Calu3 (cell line): ENCODE measurements at regions not wholly inside any gene's neighbourhood (a gene's known extent, or its start where the extent isn't known, plus 50 kb on each side); places are given as distances from the start of the nearest gene placed in this dataset.
"Not testable (repeated sequence)": the region's sequence is repeated elsewhere in the genome, so short reads cannot be mapped to it uniquely, and the experiment has no call there.

Experiments
- BruUV-seq: library from RNA; stranded (reverse); fragments of 400-500 nt; replicated peaks from 2 replicates; lab custom pipeline; 2021; lab: Mats Ljungman, UMichigan
- CTCF ChIA-PET: fragments of 300-600 bp; sonication (Branson Sonifier 250); formaldehyde crosslinking; loops from one replicate; lab custom pipeline; 2022; ENCODE audit warnings: antibody characterized with exemption; lab: Charles Lee
- DNase-seq: peaks from one replicate; pipeline ENCODE4 v3.0.0; 2022
- H3K27ac Mint-ChIP-seq: one replicate; pipeline ENCODE4 v1.8.0; 2022; ENCODE audit warnings: mixed read lengths; ENCODE audit not compliant: unreplicated experiment
- H3K27me3 Mint-ChIP-seq: one replicate; pipeline ENCODE4 v1.8.0; 2022; ENCODE audit warnings: mixed read lengths; ENCODE audit not compliant: unreplicated experiment
- H3K36me3 Mint-ChIP-seq: one replicate; pipeline ENCODE4 v1.8.0; 2022; ENCODE audit warnings: mild to moderate bottlenecking, moderate library complexity, mixed read lengths; ENCODE audit not compliant: insufficient read depth, unreplicated experiment
- H3K4me1 Mint-ChIP-seq: one replicate; pipeline ENCODE4 v1.8.0; 2022; ENCODE audit warnings: mild to moderate bottlenecking, low read depth, mixed read lengths; ENCODE audit not compliant: unreplicated experiment
- H3K4me3 Mint-ChIP-seq: one replicate; pipeline ENCODE4 v1.8.0; 2022; ENCODE audit warnings: mild to moderate bottlenecking, low read depth, moderate library complexity, mixed read lengths; ENCODE audit not compliant: unreplicated experiment
- H3K9me3 Mint-ChIP-seq: one replicate; pipeline ENCODE4 v1.8.0; 2022; ENCODE audit warnings: low read depth, mixed read lengths; ENCODE audit not compliant: unreplicated experiment
- intact Hi-C: fragments of 100-400 bp; cut with micrococcal nuclease; formaldehyde crosslinking; loops from one replicate; pipeline ENCODE4 v1.10.0; 2022; ENCODE audit not compliant: unreplicated experiment
- TF ChIP-seq, protein P1 (sequence below): fragments of 200-600 bp; IDR thresholded peaks from one replicate; pipeline ENCODE4 v1.8.0; 2022; ENCODE audit warnings: antibody characterized with exemption; ENCODE audit not compliant: unreplicated experiment

DNA sequence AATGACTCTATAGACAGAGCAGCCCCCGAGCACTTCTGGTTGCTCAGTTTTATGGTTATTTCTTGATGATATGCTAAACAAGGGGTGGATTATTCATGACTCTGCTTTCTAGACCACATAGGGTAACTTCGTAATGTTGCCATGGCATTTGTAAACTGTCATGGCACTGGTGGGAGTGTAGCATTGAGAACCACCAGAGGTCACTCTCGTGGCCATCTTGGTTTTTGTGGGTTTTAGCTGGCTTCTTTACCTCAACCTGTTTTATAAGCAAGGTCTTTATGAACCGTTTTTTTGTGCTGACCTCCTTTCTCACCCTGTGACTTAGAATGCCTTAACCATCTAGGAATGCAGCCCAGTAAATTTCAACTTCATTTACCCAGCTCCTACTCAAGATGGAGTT lies 1036.2 kb upstream of the FLRT2 start:
- intact Hi-C loops, result no loop called here
- no peak for DNase-seq
- Mint-ChIP-seq H3K9me3 (peaks cover 12% of the 10 kb centered on the region), H3K4me3 (no peak overlapping the region), H3K27ac (no peak overlapping the region), H3K27me3 (no peaks in the 10 kb centered on the region), H3K36me3 (no peaks in the 10 kb centered on the region), H3K4me1 (no peaks in the 10 kb centered on the region)
- CTCF ChIA-PET, result no interaction called here
- no TSS peak for BruUV-seq
- TF ChIP-seq, protein P1, sequence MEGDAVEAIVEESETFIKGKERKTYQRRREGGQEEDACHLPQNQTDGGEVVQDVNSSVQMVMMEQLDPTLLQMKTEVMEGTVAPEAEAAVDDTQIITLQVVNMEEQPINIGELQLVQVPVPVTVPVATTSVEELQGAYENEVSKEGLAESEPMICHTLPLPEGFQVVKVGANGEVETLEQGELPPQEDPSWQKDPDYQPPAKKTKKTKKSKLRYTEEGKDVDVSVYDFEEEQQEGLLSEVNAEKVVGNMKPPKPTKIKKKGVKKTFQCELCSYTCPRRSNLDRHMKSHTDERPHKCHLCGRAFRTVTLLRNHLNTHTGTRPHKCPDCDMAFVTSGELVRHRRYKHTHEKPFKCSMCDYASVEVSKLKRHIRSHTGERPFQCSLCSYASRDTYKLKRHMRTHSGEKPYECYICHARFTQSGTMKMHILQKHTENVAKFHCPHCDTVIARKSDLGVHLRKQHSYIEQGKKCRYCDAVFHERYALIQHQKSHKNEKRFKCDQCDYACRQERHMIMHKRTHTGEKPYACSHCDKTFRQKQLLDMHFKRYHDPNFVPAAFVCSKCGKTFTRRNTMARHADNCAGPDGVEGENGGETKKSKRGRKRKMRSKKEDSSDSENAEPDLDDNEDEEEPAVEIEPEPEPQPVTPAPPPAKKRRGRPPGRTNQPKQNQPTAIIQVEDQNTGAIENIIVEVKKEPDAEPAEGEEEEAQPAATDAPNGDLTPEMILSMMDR, result no peak

DNA sequence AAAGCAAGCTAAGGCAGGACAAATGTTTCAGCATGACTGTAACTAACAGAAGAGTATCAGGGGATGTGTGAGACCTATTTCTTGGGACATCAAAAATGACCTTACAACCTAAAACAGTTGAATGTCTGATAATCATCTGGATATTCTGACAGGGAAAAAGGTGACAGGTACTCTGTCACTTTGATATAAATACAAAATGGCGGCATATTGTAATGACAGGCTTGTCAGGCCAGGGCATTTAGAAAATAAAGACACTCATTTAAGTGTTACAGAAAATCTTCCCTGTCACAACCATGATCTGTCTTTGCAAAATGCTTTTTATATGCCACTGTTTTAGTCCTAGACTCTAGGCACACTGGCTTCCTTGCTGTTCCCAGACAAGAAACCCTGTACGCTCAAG lies 1033.3 kb upstream of the FLRT2 start:
- no peak for DNase-seq
- CTCF ChIA-PET, result no interaction called here
- Mint-ChIP-seq H3K9me3 (peaks cover 7% of the 10 kb centered on the region), H3K4me3 (no peak overlapping the region), H3K36me3 (no peaks in the 10 kb centered on the region), H3K4me1 (no peaks in the 10 kb centered on the region), H3K27ac (no peak overlapping the region), H3K27me3 (no peaks in the 10 kb centered on the region)
- TF ChIP-seq, protein P1, result no peak
- no TSS peak for BruUV-seq
- intact Hi-C loops, result no loop called here

DNA sequence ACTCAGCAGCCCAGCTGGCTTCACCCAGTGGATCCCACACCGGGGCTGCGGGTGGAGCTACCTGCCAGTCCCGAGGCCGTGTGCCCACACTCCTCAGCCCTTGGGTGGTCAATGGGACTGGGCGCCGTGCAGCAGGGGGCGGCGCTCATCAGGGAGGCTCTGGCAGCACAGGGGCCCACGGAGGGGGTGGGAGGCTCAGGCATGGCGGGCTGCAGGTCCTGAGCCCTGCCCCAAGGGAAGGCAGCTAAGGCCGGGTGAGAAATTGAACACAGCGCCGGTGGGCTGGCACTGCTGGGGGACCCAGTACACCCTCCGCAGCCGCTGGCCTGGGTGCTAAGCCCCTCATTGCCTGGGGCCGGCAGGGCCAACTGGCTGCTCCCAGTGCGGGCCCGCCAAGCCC lies 1017.1 kb upstream of the FLRT2 start:
- intact Hi-C loops, H3K4me1 Mint-ChIP-seq, H3K4me3 Mint-ChIP-seq, H3K27me3 Mint-ChIP-seq, H3K27ac Mint-ChIP-seq, H3K36me3 Mint-ChIP-seq, DNase-seq, BruUV-seq: not testable (repeated sequence)
- peaks cover 14% of the 10 kb centered on the region for H3K9me3 Mint-ChIP-seq
- CTCF ChIA-PET, result interaction anchor here (0.7 kb wide), 1 partner anchor 184 kb away, joined by 3 read pairs; no protein-coding TSS in a partner anchor

DNA sequence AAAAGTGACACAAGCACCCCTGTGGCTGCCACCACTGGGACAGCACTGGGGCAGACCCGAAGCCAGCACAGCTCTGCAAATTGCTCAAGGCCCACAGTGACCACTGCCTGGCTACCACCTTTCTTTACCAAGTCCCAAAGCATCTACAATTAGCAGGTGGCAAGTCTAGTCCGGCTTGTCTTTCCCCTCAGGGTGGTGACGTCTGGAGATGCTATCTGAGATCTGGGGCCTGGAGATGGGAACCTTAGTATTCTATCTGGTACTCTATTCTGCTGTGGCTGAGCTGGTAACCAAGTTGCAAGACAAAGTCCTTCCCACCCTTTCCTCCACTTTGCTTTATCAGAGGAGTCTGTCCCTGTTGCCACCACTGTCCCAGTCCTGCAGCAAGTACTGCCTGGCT lies 1010.1 kb upstream of the FLRT2 start:
- Mint-ChIP-seq H3K4me1 (no peaks in the 10 kb centered on the region), H3K27me3 (no peaks in the 10 kb centered on the region), H3K36me3 (no peaks in the 10 kb centered on the region), H3K9me3 (peaks cover 3% of the 10 kb centered on the region), H3K4me3 (no peak overlapping the region), H3K27ac (no peak overlapping the region)
- CTCF ChIA-PET, result no interaction called here
- no peak for DNase-seq
- TF ChIP-seq, protein P1, result no peak
- intact Hi-C loops, result no loop called here
- BruUV-seq, result no TSS peak

DNA sequence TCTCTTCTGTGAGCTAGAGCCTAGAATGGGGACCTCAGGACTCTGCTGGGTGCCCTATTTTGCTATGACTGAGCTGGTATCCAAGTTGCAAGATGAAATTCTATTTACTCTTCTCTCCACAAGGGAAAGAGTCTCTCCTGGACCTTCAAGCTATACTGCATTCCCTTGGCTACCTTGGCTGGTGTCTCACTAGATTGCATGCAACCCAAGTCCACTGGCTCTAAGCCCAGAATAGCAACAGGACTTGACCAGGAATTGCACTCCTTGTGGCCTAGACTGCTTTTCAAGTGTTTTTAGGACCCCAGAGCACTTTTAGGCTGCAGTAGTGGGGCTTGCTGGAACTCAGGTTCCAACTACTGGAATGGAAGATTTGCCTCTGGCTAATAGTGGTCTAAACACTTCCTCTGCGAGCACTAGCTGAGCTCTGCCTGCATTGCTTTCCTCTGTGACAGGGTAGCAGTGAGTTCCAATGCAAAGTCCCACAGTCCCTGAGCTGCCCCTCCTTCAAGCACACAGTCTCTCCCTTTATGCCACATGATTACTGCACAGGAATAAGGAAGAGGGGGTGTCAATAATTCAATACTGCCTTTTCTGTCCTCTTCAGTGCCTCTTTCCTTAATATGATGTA lies 1009.1 kb upstream of the FLRT2 start:
- CTCF ChIA-PET, result no interaction called here
- no peaks in the 10 kb centered on the region for H3K36me3 Mint-ChIP-seq
- TF ChIP-seq, protein P1, result no peak
- H3K4me1 Mint-ChIP-seq, result no peaks in the 10 kb centered on the region
- no TSS peak for BruUV-seq
- H3K27ac Mint-ChIP-seq, result no peak overlapping the region
- H3K4me3 Mint-ChIP-seq, result no peak overlapping the region
- H3K9me3 Mint-ChIP-seq, result peaks cover 10% of the 10 kb centered on the region
- DNase-seq, result no peak
- no peaks in the 10 kb centered on the region for H3K27me3 Mint-ChIP-seq
- intact Hi-C loops, result no loop called here
